DMS 273 treated with DMSO at 0.1 percent for 48 hours (cell line): ENCODE measurements at regions not wholly inside any gene's neighbourhood (a gene's known extent, or its start where the extent isn't known, plus 50 kb on each side); places are given as distances from the start of the nearest gene placed in this dataset.
"Not testable (repeated sequence)": the region's sequence is repeated elsewhere in the genome, so short reads cannot be mapped to it uniquely, and the experiment has no call there.

Experiments used
- DNase-seq: peaks from one replicate; lab custom pipeline; 2025; lab: John Stamatoyannopoulos, UW

GRCh38 chr18:30929718-30930117, 112.8 kb downstream of the DSC3 start:
- DNase-seq = no peak

- DNase-seq = no peak
Observed at GRCh38 chr18:30929065-30929464, 113.5 kb downstream of the DSC3 start.

- no peak for DNase-seq
Observed at GRCh38 chr18:30927517-30928075, 114.9 kb downstream of the DSC3 start.

- DNase-seq = no peak
Observed at GRCh38 chr18:30927042-30927441, 115.5 kb downstream of the DSC3 start.

- no peak for DNase-seq
Observed at GRCh38 chr18:30925795-30926194, 116.7 kb downstream of the DSC3 start.

- no peak for DNase-seq
Observed at GRCh38 chr18:30920757-30921156, 121.8 kb downstream of the DSC3 start.

- DNase-seq = no peak
Observed at GRCh38 chr18:30920351-30920750, 122.2 kb downstream of the DSC3 start.

- DNase-seq = no peak
Observed at GRCh38 chr18:30917651-30918050, 124.9 kb downstream of the DSC3 start.

GRCh38 chr18:30915336-30915988, 127.1 kb downstream of the DSC3 start:
- DNase-seq = no peak

- no peak for DNase-seq
Observed at GRCh38 chr18:30908381-30908780, 134.2 kb downstream of the DSC3 start.

- DNase-seq = no peak
Observed at GRCh38 chr18:30903566-30903965, 139.0 kb downstream of the DSC3 start.

- no peak for DNase-seq
Observed at GRCh38 chr18:30889519-30890301, 152.8 kb downstream of the DSC3 start.

- DNase-seq = no peak
Observed at GRCh38 chr18:30888344-30888743, 154.2 kb downstream of the DSC3 start.

GRCh38 chr18:30886998-30887397, 155.5 kb downstream of the DSC3 start:
- DNase-seq = no peak

- DNase-seq = no peak
Observed at GRCh38 chr18:30870466-30870865, 172.1 kb downstream of the DSC3 start.

- DNase-seq = no peak
Observed at GRCh38 chr18:30862900-30863299, 179.6 kb downstream of the DSC3 start.

- no peak for DNase-seq
Observed at GRCh38 chr18:30860741-30861140, 181.8 kb downstream of the DSC3 start.

GRCh38 chr18:30859036-30859435, 183.5 kb downstream of the DSC3 start:
- no peak for DNase-seq

GRCh38 chr18:30858560-30858959, 184.0 kb downstream of the DSC3 start:
- DNase-seq = no peak

GRCh38 chr18:30855762-30856161, 186.8 kb downstream of the DSC3 start:
- DNase-seq = no peak

GRCh38 chr18:30852980-30853379, 189.6 kb downstream of the DSC3 start:
- no peak for DNase-seq

- DNase-seq = no peak
Observed at GRCh38 chr18:30852541-30852940, 190.0 kb downstream of the DSC3 start.

GRCh38 chr18:30839056-30839561, 203.4 kb downstream of the DSC3 start:
- not testable (repeated sequence) for DNase-seq
